DOHH2 (cell line): ENCODE measurements at regions not wholly inside any gene's neighbourhood (a gene's known extent, or its start where the extent isn't known, plus 50 kb on each side); places are given as distances from the start of the nearest gene placed in this dataset.

Experiments
- EZH2phosphoT487 ChIP-seq: fragments of 200-600 bp; sonication (generic); IDR thresholded peaks from 2 replicates; pipeline ENCODE4 v1.6.1; 2017; ENCODE audit warnings: borderline replicate concordance, mild to moderate bottlenecking, antibody characterized with exemption, low read length, moderate library complexity, mixed read lengths
- TF ChIP-seq, protein P1 (sequence below): fragments of 200-600 bp; sonication (generic); IDR thresholded peaks from one replicate; pipeline ENCODE4 v1.5.1; 2014; ENCODE audit warnings: antibody characterized with exemption, mild to moderate bottlenecking, low read depth, low read length; ENCODE audit not compliant: poor library complexity, severe bottlenecking

DNA sequence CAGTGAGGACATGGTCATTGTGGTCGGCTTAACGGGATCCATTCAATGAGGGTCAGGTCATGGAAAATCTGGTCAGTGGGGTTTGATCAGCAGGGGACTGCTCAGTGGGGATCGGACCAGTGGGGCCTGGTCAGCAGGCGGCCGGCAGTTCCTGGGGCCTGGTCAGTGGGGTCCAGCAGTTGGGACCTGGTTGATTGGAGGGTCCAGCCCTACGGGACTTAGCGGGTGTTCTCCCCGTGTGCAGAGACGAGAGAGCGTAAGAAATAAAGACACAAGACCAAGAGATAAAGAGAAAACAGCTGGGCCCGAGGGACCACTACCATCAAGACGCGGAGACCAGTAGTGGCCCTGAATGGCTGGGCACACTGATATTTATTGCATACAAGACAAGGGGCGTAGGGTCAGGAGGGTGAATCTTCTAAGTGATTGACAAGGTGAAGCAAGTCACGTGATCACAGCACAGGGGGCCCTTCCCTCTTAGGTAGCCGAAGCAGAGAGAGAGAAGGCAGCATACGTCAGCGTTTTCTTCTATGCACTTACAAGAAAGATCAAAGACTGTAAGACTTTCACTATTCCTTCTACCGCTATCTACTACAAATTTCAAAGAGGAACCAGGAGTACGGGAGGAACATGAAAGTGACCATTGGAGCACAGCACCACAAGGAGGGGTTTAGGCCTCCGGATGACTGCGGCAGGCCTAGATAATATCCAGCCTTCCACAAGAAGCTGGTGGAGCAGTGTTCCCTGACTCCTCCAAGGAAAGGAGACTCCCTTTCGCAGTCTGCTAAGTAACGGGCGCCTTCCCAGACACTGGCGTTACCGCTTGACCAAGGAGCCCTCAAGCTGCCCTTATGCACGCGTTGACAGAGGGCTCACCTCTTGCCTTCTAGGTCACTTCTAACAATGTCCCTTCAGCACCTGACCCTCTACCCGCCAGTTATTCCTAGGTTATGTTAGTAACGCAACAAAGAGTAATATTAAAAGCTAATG, 62.1 kb upstream of the TPM4 start:
- TF ChIP-seq, protein P1, sequence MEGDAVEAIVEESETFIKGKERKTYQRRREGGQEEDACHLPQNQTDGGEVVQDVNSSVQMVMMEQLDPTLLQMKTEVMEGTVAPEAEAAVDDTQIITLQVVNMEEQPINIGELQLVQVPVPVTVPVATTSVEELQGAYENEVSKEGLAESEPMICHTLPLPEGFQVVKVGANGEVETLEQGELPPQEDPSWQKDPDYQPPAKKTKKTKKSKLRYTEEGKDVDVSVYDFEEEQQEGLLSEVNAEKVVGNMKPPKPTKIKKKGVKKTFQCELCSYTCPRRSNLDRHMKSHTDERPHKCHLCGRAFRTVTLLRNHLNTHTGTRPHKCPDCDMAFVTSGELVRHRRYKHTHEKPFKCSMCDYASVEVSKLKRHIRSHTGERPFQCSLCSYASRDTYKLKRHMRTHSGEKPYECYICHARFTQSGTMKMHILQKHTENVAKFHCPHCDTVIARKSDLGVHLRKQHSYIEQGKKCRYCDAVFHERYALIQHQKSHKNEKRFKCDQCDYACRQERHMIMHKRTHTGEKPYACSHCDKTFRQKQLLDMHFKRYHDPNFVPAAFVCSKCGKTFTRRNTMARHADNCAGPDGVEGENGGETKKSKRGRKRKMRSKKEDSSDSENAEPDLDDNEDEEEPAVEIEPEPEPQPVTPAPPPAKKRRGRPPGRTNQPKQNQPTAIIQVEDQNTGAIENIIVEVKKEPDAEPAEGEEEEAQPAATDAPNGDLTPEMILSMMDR = no peak
- TF ChIP-seq EZH2phosphoT487 = no peak
